ENCODE measurements at regions not wholly inside any gene's neighbourhood (a gene's known extent, or its start where the extent isn't known, plus 50 kb on each side); places are given as distances from the start of the nearest gene placed in this dataset.

GRCh38 chr3:105174017-105174615 is 192.6 kb upstream of the ALCAM start:
- TF ChIP-seq CTCF (IDR thresholded peaks at IDR 0.05) (no peak), ZFX (IDR thresholded peaks at IDR 0.05; ENCODE audit: borderline replicate concordance) (no peak)

Measured in 22Rv1 (cell line).